ENCODE measurements at regions not wholly inside any gene's neighbourhood (a gene's known extent, or its start where the extent isn't known, plus 50 kb on each side); places are given as distances from the start of the nearest gene placed in this dataset.

GRCh38 chr6:37761554-37762271 lies 57.8 kb upstream of the ZFAND3 start (continued):
- TF ChIP-seq, protein P1, sequence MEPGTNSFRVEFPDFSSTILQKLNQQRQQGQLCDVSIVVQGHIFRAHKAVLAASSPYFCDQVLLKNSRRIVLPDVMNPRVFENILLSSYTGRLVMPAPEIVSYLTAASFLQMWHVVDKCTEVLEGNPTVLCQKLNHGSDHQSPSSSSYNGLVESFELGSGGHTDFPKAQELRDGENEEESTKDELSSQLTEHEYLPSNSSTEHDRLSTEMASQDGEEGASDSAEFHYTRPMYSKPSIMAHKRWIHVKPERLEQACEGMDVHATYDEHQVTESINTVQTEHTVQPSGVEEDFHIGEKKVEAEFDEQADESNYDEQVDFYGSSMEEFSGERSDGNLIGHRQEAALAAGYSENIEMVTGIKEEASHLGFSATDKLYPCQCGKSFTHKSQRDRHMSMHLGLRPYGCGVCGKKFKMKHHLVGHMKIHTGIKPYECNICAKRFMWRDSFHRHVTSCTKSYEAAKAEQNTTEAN (CRISPR knock-in tag; IDR thresholded peaks at IDR 0.05): no peak
- TF ChIP-seq, protein P2, sequence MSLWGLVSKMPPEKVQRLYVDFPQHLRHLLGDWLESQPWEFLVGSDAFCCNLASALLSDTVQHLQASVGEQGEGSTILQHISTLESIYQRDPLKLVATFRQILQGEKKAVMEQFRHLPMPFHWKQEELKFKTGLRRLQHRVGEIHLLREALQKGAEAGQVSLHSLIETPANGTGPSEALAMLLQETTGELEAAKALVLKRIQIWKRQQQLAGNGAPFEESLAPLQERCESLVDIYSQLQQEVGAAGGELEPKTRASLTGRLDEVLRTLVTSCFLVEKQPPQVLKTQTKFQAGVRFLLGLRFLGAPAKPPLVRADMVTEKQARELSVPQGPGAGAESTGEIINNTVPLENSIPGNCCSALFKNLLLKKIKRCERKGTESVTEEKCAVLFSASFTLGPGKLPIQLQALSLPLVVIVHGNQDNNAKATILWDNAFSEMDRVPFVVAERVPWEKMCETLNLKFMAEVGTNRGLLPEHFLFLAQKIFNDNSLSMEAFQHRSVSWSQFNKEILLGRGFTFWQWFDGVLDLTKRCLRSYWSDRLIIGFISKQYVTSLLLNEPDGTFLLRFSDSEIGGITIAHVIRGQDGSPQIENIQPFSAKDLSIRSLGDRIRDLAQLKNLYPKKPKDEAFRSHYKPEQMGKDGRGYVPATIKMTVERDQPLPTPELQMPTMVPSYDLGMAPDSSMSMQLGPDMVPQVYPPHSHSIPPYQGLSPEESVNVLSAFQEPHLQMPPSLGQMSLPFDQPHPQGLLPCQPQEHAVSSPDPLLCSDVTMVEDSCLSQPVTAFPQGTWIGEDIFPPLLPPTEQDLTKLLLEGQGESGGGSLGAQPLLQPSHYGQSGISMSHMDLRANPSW (CRISPR knock-in tag; conservative IDR thresholded peaks at IDR 0.05; ENCODE audit: low read depth): no peak
- TF ChIP-seq PRDM15 (CRISPR knock-in tag; IDR thresholded peaks at IDR 0.05): no peak
- TF ChIP-seq CBFB (CRISPR knock-in tag; IDR thresholded peaks at IDR 0.05; ENCODE audit: low read depth): no peak

DNA sequence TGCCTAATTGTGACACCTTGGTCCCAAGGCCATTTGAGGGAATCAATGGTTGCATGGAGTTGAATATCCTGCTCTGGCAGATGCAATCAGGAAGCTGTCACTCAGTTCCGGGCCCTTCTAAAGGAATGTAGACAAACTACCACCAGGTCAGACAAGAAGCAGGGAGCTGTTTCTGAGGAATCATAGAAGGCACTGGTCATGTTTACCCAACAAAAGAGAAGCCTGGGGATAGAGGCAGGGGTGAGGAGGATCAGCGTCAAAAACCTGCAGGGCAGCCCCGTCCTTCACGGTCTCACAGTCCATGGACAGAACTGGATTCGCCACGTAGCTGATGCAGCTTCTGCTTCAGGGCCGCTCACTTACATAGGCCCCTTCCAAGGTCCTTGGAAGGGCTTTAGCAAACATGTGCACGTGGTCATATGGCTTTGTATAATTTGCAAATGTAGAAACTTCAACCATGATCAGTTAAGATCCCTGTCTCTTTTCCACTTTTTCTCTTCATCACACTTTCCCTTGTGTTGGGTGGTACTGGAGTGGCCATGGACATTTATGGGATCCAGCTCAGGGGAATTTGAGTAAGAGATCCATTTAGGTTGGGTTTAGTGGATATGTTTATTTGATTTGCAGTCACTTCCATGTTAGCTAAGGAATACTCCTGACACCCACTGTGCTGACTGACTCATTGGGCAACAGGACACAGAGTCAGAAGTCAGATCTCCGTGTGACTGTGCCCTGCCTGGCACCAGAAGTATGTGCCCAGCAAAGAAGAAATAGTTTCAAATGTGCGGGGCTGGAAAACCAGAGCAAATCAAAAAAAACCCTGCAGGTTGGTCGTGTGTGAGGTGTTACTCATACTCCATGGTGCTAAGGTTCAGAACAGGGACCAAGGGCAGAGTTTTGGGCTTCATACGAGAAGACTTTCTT lies 60.0 kb upstream of the ZFAND3 start:
- POLR2A ChIA-PET: no interaction called here
- H3K27me3 Mint-ChIP-seq (ENCODE audit: low read depth): peaks cover 100% of the 10 kb centered on the region
- no peaks in the 10 kb centered on the region for H3K36me3 Mint-ChIP-seq
- no peak overlapping the region for H3K4me3 Mint-ChIP-seq
- no peaks in the 10 kb centered on the region for H3K9me3 Mint-ChIP-seq
- ATAC-seq (no peak), DNase-seq (ENCODE audit: low spot score) (no peak)
- peaks cover 5% of the 10 kb centered on the region for H3K4me1 Mint-ChIP-seq
- CTCF ChIA-PET: interaction anchor here (1.4 kb wide), 2 partner anchors 32 to 100 kb away, joined by 3 to 5 read pairs; no protein-coding TSS in a partner anchor
- H3K27ac Mint-ChIP-seq: no peak overlapping the region
- TF ChIP-seq RORB (CRISPR knock-in tag; IDR thresholded peaks at IDR 0.05) (no peak), ZNF281 (CRISPR knock-in tag; IDR thresholded peaks at IDR 0.05) (no peak), TCF7 (CRISPR knock-in tag; IDR thresholded peaks at IDR 0.05; ENCODE audit: low read depth) (no peak), PRDM15 (CRISPR knock-in tag; IDR thresholded peaks at IDR 0.05) (no peak), NR3C1 (CRISPR knock-in tag; conservative IDR thresholded peaks at IDR 0.05; ENCODE audit: low read depth) (no peak)
- TF ChIP-seq, protein P3, sequence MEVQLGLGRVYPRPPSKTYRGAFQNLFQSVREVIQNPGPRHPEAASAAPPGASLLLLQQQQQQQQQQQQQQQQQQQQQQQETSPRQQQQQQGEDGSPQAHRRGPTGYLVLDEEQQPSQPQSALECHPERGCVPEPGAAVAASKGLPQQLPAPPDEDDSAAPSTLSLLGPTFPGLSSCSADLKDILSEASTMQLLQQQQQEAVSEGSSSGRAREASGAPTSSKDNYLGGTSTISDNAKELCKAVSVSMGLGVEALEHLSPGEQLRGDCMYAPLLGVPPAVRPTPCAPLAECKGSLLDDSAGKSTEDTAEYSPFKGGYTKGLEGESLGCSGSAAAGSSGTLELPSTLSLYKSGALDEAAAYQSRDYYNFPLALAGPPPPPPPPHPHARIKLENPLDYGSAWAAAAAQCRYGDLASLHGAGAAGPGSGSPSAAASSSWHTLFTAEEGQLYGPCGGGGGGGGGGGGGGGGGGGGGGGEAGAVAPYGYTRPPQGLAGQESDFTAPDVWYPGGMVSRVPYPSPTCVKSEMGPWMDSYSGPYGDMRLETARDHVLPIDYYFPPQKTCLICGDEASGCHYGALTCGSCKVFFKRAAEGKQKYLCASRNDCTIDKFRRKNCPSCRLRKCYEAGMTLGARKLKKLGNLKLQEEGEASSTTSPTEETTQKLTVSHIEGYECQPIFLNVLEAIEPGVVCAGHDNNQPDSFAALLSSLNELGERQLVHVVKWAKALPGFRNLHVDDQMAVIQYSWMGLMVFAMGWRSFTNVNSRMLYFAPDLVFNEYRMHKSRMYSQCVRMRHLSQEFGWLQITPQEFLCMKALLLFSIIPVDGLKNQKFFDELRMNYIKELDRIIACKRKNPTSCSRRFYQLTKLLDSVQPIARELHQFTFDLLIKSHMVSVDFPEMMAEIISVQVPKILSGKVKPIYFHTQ (CRISPR knock-in tag; IDR thresholded peaks at IDR 0.05): no peak
- TF ChIP-seq, protein P4, sequence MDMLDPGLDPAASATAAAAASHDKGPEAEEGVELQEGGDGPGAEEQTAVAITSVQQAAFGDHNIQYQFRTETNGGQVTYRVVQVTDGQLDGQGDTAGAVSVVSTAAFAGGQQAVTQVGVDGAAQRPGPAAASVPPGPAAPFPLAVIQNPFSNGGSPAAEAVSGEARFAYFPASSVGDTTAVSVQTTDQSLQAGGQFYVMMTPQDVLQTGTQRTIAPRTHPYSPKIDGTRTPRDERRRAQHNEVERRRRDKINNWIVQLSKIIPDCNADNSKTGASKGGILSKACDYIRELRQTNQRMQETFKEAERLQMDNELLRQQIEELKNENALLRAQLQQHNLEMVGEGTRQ (CRISPR knock-in tag; IDR thresholded peaks at IDR 0.05): no peak
- TF ChIP-seq, protein P5, sequence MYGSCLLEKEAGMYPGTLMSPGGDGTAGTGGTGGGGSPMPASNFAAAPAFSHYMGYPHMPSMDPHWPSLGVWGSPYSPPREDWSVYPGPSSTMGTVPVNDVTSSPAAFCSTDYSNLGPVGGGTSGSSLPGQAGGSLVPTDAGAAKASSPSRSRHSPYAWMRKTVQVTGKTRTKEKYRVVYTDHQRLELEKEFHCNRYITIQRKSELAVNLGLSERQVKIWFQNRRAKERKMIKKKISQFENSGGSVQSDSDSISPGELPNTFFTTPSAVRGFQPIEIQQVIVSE (CRISPR knock-in tag; IDR thresholded peaks at IDR 0.05; ENCODE audit: borderline replicate concordance): no peak

Data from WTC11 (cell line).